ENCODE measurements at regions not wholly inside any gene's neighbourhood (a gene's known extent, or its start where the extent isn't known, plus 50 kb on each side); places are given as distances from the start of the nearest gene placed in this dataset.

- no peak for TF ChIP-seq CTCF (IDR thresholded peaks at IDR 0.05)
- H3K27me3 ChIP-seq: no peaks in the 10 kb centered on the region
- intact Hi-C loops (cut with DNase I): no loop called here
- no peak overlapping the region for H3K4me3 ChIP-seq
- no peaks in the 10 kb centered on the region for H3K4me1 ChIP-seq
- peaks cover 0 to 4% (median 0%) of the 10 kb centered on the region in 12 donors for H3K9me3 ChIP-seq
- ATAC-seq: no peak
- H3K27ac ChIP-seq: no peak overlapping the region
- WGBS, 4 donors: 65 to 75% (median 72%) methylated on average over 2 of the region's 2 CpGs
- H3K36me3 ChIP-seq: no peaks in the 10 kb centered on the region
- DNase-seq: no peak
Observed at GRCh38 chr2:185374878-185375277, 363.7 kb upstream of the FSIP2 start.

GRCh38 chr2:185375731-185376130 lies 362.9 kb upstream of the FSIP2 start:
- Histone ChIP-seq H3K36me3 (no peaks in the 10 kb centered on the region), H3K27ac (no peak overlapping the region), H3K4me1 (no peaks in the 10 kb centered on the region), H3K9me3 (peaks cover 0 to 4% (median 0%) of the 10 kb centered on the region in 12 donors), H3K27me3 (no peaks in the 10 kb centered on the region), H3K4me3 (no peak overlapping the region)
- TF ChIP-seq CTCF (IDR thresholded peaks at IDR 0.05): no peak
- TF ChIP-seq POLR2A (IDR thresholded peaks at IDR 0.05): no peak
- WGBS, 4 donors: 79 to 84% (median 80%) methylated on average over 3 of the region's 3 CpGs
- DNase-seq (no peak), ATAC-seq (no peak)
- intact Hi-C loops (cut with DNase I): no loop called here

GRCh38 chr2:185381631-185382030 lies 357.0 kb upstream of the FSIP2 start:
- no peaks in the 10 kb centered on the region for H3K36me3 ChIP-seq
- intact Hi-C loops (cut with DNase I): no loop called here
- no peaks in the 10 kb centered on the region for H3K9me3 ChIP-seq
- no peak overlapping the region for H3K27ac ChIP-seq
- TF ChIP-seq CTCF (IDR thresholded peaks at IDR 0.05) (no peak), POLR2A (IDR thresholded peaks at IDR 0.05) (no peak)
- no peak overlapping the region for H3K4me3 ChIP-seq
- no peaks in the 10 kb centered on the region for H3K4me1 ChIP-seq
- no peaks in the 10 kb centered on the region for H3K27me3 ChIP-seq
- ATAC-seq (no peak), DNase-seq (no peak)
- 60 to 68% (median 64%) methylated on average over 1 of the region's 1 CpG for WGBS, 4 donors

- H3K4me3 ChIP-seq: no peak overlapping the region
- H3K9me3 ChIP-seq: no peaks in the 10 kb centered on the region
- no peaks in the 10 kb centered on the region for H3K36me3 ChIP-seq
- intact Hi-C loops (cut with DNase I): no loop called here
- TF ChIP-seq CTCF (IDR thresholded peaks at IDR 0.05): no peak
- no peak for TF ChIP-seq POLR2A (IDR thresholded peaks at IDR 0.05)
- ATAC-seq (no peak), DNase-seq (no peak)
- H3K27ac ChIP-seq: no peak overlapping the region
- H3K27me3 ChIP-seq: no peaks in the 10 kb centered on the region
- 72 to 88% (median 82%) methylated on average over 2 of the region's 2 CpGs for WGBS, 4 donors
- H3K4me1 ChIP-seq: no peaks in the 10 kb centered on the region
Observed at GRCh38 chr2:185384822-185385560, 353.6 kb upstream of the FSIP2 start.
